AG09319 (cell line): ENCODE measurements at regions not wholly inside any gene's neighbourhood (a gene's known extent, or its start where the extent isn't known, plus 50 kb on each side); places are given as distances from the start of the nearest gene placed in this dataset.

ENCODE experiments used
- DNase-seq: peaks from one replicate; pipeline ENCODE4 v3.0.0-alpha.2; 2010; ENCODE audit warnings: low read depth; ENCODE audit errors: extremely low read depth
- TF ChIP-seq, protein P1 (sequence below): IDR thresholded peaks from 2 replicates; pipeline ENCODE4 v1.5.1; 2011; ENCODE audit warnings: low read depth, mild to moderate bottlenecking, inconsistent platforms, low read length, moderate library complexity

DNA sequence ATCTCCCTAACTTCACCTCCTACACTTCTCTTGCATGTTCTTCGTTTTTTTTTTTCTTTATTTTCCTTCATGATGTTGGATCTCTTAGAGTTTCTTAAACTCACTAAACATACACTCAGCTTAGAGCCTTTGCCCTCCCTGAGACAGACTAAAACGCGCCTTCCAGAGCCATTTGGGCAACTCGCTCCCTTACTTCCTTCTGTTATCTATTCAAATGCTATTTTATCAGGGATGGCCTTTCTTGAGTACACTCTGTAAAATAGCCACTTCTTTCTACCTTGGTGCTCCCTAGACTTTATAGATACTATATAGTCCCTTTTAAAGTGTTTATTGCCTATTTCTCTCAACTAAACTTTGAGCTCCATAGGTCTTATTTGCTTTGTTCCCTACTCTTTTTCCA lies 598.2 kb upstream of the NECTIN3 start:
- TF ChIP-seq, protein P1, sequence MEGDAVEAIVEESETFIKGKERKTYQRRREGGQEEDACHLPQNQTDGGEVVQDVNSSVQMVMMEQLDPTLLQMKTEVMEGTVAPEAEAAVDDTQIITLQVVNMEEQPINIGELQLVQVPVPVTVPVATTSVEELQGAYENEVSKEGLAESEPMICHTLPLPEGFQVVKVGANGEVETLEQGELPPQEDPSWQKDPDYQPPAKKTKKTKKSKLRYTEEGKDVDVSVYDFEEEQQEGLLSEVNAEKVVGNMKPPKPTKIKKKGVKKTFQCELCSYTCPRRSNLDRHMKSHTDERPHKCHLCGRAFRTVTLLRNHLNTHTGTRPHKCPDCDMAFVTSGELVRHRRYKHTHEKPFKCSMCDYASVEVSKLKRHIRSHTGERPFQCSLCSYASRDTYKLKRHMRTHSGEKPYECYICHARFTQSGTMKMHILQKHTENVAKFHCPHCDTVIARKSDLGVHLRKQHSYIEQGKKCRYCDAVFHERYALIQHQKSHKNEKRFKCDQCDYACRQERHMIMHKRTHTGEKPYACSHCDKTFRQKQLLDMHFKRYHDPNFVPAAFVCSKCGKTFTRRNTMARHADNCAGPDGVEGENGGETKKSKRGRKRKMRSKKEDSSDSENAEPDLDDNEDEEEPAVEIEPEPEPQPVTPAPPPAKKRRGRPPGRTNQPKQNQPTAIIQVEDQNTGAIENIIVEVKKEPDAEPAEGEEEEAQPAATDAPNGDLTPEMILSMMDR: no peak
- DNase-seq: no peak

DNA sequence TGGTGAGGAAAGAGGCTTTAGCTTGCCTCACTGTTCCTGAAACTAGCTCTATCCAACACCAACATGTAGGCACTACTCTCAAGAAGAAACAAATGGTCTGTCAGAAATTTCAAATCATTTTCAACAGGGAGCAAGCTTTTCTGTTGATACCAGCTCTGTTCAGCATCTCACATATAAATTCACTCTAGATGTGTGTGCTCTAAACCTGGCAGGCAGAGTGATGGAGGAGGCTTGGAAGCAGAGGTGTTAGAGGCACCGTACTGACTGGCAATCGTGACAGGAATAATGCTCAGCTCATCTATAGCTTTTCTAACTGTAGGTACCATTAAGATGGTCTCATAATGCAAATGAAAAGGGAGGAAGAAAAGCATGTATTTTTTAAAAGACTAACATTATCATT lies 597.2 kb upstream of the NECTIN3 start:
- TF ChIP-seq, protein P1: no peak
- DNase-seq: no peak

DNA sequence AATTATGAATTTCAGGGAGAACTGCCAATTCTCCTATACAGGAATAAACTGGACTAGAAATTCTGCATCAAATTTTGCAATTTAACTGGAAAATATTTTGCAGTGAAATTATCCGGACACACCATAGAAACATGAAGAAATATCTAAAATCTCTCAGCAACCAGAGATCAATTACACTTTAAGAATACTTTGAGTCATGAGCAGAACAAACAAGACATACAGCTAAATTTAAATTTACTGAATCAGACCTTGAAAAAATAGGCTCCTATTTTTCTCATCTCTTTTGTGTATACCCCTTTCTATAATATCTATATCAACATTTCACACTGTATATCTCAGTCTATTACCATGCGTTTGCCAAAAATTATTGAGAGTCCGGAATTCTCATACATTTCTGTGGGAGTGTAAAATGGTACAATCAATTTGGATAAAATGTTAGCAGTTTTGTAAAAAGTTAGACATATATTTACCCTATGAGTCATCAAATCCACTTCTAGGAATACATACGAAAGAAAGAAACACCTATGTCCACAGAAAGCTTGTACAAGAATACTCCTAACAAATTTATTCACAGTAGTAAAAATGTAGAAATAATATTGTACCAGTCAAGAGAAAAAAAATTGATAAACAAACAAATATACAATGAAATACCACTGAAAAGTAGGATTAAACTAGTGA lies 593.1 kb upstream of the NECTIN3 start:
- no peak for DNase-seq
- TF ChIP-seq, protein P1: no peak

DNA sequence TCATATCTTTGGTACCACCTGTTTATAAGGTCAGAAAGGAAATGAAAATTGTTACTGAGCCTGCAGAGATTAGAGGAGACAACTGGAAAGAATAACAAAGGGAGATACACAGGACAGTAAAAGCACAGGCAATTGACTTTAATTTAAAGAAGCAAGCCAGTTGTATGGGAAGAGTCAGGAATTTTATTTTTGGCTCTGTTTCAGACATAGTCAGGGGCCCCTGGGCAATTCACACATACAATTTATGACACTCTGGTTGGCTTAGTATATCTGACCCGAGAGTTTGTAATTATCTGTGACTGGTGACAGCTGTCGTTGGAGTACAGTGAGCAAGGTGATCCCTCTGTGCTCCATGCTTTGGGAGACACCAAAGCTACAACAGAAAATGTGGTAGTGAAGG lies 591.9 kb upstream of the NECTIN3 start:
- no peak for DNase-seq
- TF ChIP-seq, protein P1: no peak

DNA sequence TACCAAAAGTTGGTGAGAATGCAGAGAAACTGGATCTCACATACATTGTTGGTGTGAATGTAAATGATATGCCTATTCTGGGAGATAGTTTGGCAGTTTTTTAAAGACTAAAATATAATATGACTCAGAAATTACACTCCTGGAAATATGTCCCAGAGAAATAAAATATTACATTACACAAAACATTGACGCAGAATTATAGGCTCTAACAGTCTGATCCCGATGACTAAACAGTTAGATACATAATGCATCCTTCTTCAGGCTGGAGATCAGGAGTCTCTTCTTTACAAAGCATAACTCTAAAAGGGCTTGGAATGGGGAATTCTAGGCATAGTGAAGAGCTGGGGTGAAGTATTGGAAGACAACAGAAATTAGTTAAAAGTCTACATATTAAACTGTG lies 586.2 kb upstream of the NECTIN3 start:
- DNase-seq: no peak
- TF ChIP-seq, protein P1: no peak

DNA sequence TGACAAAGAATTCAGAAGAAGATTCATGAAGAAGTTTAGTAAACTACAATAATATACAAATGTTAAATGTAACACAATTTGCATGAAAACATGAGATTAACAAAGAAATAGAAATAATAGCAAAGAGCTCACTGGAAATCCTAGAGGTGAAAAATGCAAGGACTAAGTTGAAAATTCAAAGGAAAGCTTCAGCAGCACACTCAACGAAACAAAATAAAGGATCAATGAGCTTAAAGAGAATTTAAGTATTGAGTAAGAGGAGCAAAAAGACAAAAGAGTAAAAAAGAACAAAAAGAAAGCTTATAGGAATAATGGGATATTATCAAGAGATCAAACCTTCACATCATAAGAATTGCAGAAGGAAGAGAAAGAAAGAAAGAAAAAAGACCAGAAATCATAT lies 583.8 kb upstream of the NECTIN3 start:
- DNase-seq: no peak
- TF ChIP-seq, protein P1: no peak

DNA sequence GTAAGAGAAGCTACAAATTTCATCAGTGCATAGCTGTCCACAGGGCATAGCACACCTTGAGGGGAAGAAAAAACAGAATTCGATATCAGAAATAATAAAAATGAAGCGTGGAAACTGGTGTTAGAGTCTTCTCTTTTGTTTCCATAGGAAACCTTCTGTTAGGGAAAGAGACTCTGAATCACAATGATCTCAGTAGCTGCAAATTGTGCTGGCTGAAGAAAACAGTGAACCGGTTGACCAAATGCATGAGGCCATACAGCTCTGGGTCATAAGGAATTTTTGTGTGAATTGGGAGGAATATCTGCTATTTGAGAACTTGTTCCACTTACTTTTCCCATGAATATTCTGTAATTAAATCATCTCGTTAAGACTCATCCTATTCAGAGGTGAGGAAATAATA lies 580.2 kb upstream of the NECTIN3 start:
- DNase-seq: no peak
- TF ChIP-seq, protein P1: no peak
